ENCODE measurements at regions not wholly inside any gene's neighbourhood (a gene's known extent, or its start where the extent isn't known, plus 50 kb on each side); places are given as distances from the start of the nearest gene placed in this dataset.

- 11 to 24% methylated on average over 15 of the region's 15 CpGs for WGBS, 2 donors
- no peak for TF ChIP-seq POLR2A (IDR thresholded peaks at IDR 0.05)
- TF ChIP-seq CTCF (IDR thresholded peaks at IDR 0.05): no peak
- H3K9me3 ChIP-seq: no peaks in the 10 kb centered on the region
- H3K4me1 ChIP-seq: no peaks in the 10 kb centered on the region
- intact Hi-C loops (cut with DNase I; ENCODE audit: low total_unique reads): no loop called here
- no peaks in the 10 kb centered on the region for H3K27me3 ChIP-seq
- no peak overlapping the region for H3K27ac ChIP-seq
- DNase-seq: peak; percentile 27
- H3K36me3 ChIP-seq (ENCODE audit: low read depth, missing control alignments): no peaks in the 10 kb centered on the region
- peak overlapping the region in 1 of 2 donors; percentile 40 for H3K4me3 ChIP-seq
Measured at GRCh38 chr18:46335534-46336101, 231.4 kb downstream of the HAUS1 start.

- TF ChIP-seq POLR2A (IDR thresholded peaks at IDR 0.05): no peak
- TF ChIP-seq CTCF (IDR thresholded peaks at IDR 0.05): no peak
- H3K4me1 ChIP-seq: no peaks in the 10 kb centered on the region
- intact Hi-C loops (cut with DNase I; ENCODE audit: low total_unique reads): no loop called here
- WGBS, 2 donors: 60% methylated on average over 8 of the region's 8 CpGs
- H3K9me3 ChIP-seq: no peaks in the 10 kb centered on the region
- no peaks in the 10 kb centered on the region for H3K27me3 ChIP-seq
- H3K4me3 ChIP-seq: no peak overlapping the region
- no peak for DNase-seq
- no peaks in the 10 kb centered on the region for H3K36me3 ChIP-seq (ENCODE audit: low read depth, missing control alignments)
- H3K27ac ChIP-seq: no peak overlapping the region
Measured at GRCh38 chr18:46336278-46337111, 232.3 kb downstream of the HAUS1 start.

GRCh38 chr18:46337271-46337670 lies 233.1 kb downstream of the HAUS1 start:
- no peaks in the 10 kb centered on the region for H3K36me3 ChIP-seq (ENCODE audit: low read depth, missing control alignments)
- no peak overlapping the region for H3K27ac ChIP-seq
- no peaks in the 10 kb centered on the region for H3K9me3 ChIP-seq
- no peaks in the 10 kb centered on the region for H3K27me3 ChIP-seq
- intact Hi-C loops (cut with DNase I; ENCODE audit: low total_unique reads): no loop called here
- TF ChIP-seq POLR2A (IDR thresholded peaks at IDR 0.05) (no peak), CTCF (IDR thresholded peaks at IDR 0.05) (no peak)
- WGBS, 2 donors: 79 to 83% methylated on average over 10 of the region's 10 CpGs
- H3K4me3 ChIP-seq: no peak overlapping the region
- no peaks in the 10 kb centered on the region for H3K4me1 ChIP-seq
- no peak for DNase-seq

GRCh38 chr18:46338205-46338604 lies 234.0 kb downstream of the HAUS1 start:
- 69 to 82% methylated on average over 2 of the region's 2 CpGs for WGBS, 2 donors
- no peaks in the 10 kb centered on the region for H3K36me3 ChIP-seq (ENCODE audit: low read depth, missing control alignments)
- TF ChIP-seq POLR2A (IDR thresholded peaks at IDR 0.05) (no peak), CTCF (IDR thresholded peaks at IDR 0.05) (no peak)
- H3K4me3 ChIP-seq: no peak overlapping the region
- no peaks in the 10 kb centered on the region for H3K9me3 ChIP-seq
- DNase-seq: no peak
- intact Hi-C loops (cut with DNase I; ENCODE audit: low total_unique reads): no loop called here
- H3K4me1 ChIP-seq: no peaks in the 10 kb centered on the region
- H3K27me3 ChIP-seq: no peaks in the 10 kb centered on the region
- H3K27ac ChIP-seq: no peak overlapping the region
